ENCODE measurements at regions not wholly inside any gene's neighbourhood (a gene's known extent, or its start where the extent isn't known, plus 50 kb on each side); places are given as distances from the start of the nearest gene placed in this dataset.

GRCh38 chr9:84218322-84218721 is 122.2 kb downstream of the SLC28A3 start:
- Mint-ChIP-seq H3K27ac (no peak overlapping the region), H3K27me3 (ENCODE audit: low read depth) (peaks cover 3% of the 10 kb centered on the region; the same call in 1 of the 2 replicates), H3K36me3 (peaks cover 10% of the 10 kb centered on the region), H3K4me1 (no peaks in the 10 kb centered on the region), H3K4me3 (no peak overlapping the region), H3K9me3 (peaks cover 31% of the 10 kb centered on the region)
- TF ChIP-seq, protein P1, sequence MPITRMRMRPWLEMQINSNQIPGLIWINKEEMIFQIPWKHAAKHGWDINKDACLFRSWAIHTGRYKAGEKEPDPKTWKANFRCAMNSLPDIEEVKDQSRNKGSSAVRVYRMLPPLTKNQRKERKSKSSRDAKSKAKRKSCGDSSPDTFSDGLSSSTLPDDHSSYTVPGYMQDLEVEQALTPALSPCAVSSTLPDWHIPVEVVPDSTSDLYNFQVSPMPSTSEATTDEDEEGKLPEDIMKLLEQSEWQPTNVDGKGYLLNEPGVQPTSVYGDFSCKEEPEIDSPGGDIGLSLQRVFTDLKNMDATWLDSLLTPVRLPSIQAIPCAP (CRISPR knock-in tag; IDR thresholded peaks at IDR 0.05) = no peak
- TF ChIP-seq CREB1 (CRISPR knock-in tag; IDR thresholded peaks at IDR 0.05) = no peak
- no peak for TF ChIP-seq FOXP4 (CRISPR knock-in tag; IDR thresholded peaks at IDR 0.05)
- DNase-seq (ENCODE audit: low spot score) (no peak), ATAC-seq (no peak)
- CTCF ChIA-PET = no interaction called here
- POLR2A ChIA-PET = no interaction called here

- DNase-seq (ENCODE audit: low spot score) (no peak), ATAC-seq (no peak)
- H3K9me3 Mint-ChIP-seq = peaks cover 22% of the 10 kb centered on the region
- H3K4me3 Mint-ChIP-seq = no peak overlapping the region
- ChIA-PET CTCF (interaction anchor here (0.7 kb wide), 1 partner anchor 43 kb away, joined by 3 read pairs; no protein-coding TSS in a partner anchor), POLR2A (no interaction called here)
- TF ChIP-seq NR2C2 (CRISPR knock-in tag; IDR thresholded peaks at IDR 0.05) = no peak
- no peak for TF ChIP-seq JUN (CRISPR knock-in tag; IDR thresholded peaks at IDR 0.05)
- TF ChIP-seq TEAD1 (CRISPR knock-in tag; IDR thresholded peaks at IDR 0.05) = no peak
- no peak for TF ChIP-seq PRRX2 (CRISPR knock-in tag; IDR thresholded peaks at IDR 0.05)
- no peak for TF ChIP-seq TCF7 (CRISPR knock-in tag; IDR thresholded peaks at IDR 0.05; ENCODE audit: low read depth)
- TF ChIP-seq SOX15 (CRISPR knock-in tag; IDR thresholded peaks at IDR 0.05) = no peak
- TF ChIP-seq CBFB (CRISPR knock-in tag; IDR thresholded peaks at IDR 0.05; ENCODE audit: low read depth) = no peak
- TF ChIP-seq CDX4 (CRISPR knock-in tag; IDR thresholded peaks at IDR 0.05; ENCODE audit: borderline replicate concordance) = no peak
- TF ChIP-seq, protein P2, sequence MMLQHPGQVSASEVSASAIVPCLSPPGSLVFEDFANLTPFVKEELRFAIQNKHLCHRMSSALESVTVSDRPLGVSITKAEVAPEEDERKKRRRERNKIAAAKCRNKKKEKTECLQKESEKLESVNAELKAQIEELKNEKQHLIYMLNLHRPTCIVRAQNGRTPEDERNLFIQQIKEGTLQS (CRISPR knock-in tag; conservative IDR thresholded peaks at IDR 0.05) = no peak
- no peak for TF ChIP-seq NFATC4 (CRISPR knock-in tag; IDR thresholded peaks at IDR 0.05)
- TF ChIP-seq ZNF121 (CRISPR knock-in tag; IDR thresholded peaks at IDR 0.05) = no peak
- peaks cover 11% of the 10 kb centered on the region for H3K36me3 Mint-ChIP-seq
- H3K27me3 Mint-ChIP-seq (ENCODE audit: low read depth) = no peaks in the 10 kb centered on the region; the same call in 1 of the 2 replicates
- H3K27ac Mint-ChIP-seq = no peak overlapping the region
- peaks cover 14% of the 10 kb centered on the region for H3K4me1 Mint-ChIP-seq
Observed at GRCh38 chr9:84224246-84224645, 116.3 kb downstream of the SLC28A3 start.
